Endodermal cell (in vitro differentiated cells): ENCODE measurements at regions not wholly inside any gene's neighbourhood (a gene's known extent, or its start where the extent isn't known, plus 50 kb on each side); places are given as distances from the start of the nearest gene placed in this dataset.

Experiments used
- DNase-seq: peaks from one replicate; pipeline ENCODE4 v3.0.0-alpha.2; 2017
- H3K27ac ChIP-seq: 2 replicates; pipeline ENCODE4 v1.5.1; 2013; ENCODE audit warnings: mild to moderate bottlenecking, low read depth, low read length, moderate library complexity
- H3K27me3 ChIP-seq: 2 replicates; pipeline ENCODE4 v1.6.1; 2013; ENCODE audit warnings: mild to moderate bottlenecking, low read length, moderate library complexity; ENCODE audit not compliant: insufficient read depth, control insufficient read depth, poor library complexity, severe bottlenecking
- H3K36me3 ChIP-seq: 2 replicates; pipeline ENCODE4 v1.7.0; 2013; ENCODE audit warnings: mild to moderate bottlenecking, low read length, moderate library complexity; ENCODE audit not compliant: control insufficient read depth, insufficient read depth
- H3K4me1 ChIP-seq: one replicate; pipeline ENCODE4 v1.7.0; 2013; ENCODE audit warnings: low read length; ENCODE audit not compliant: control insufficient read depth, insufficient read depth
- H3K4me3 ChIP-seq: 2 replicates; pipeline ENCODE4 v1.5.1; 2013; ENCODE audit warnings: mild to moderate bottlenecking, low read length, moderate library complexity
- H3K9ac ChIP-seq: 2 replicates; pipeline ENCODE4 v1.6.1; 2013; ENCODE audit warnings: mild to moderate bottlenecking, low read length, moderate library complexity; ENCODE audit not compliant: poor library complexity, severe bottlenecking; ENCODE audit errors: extremely low read depth
- H3K9me3 ChIP-seq: 2 replicates; pipeline ENCODE4 v1.6.1; 2013; ENCODE audit warnings: mild to moderate bottlenecking, low read length, moderate library complexity; ENCODE audit not compliant: control insufficient read depth
- H3K27ac Mint-ChIP-seq: 2 replicates; pipeline ENCODE4 v1.8.0; 2020; ENCODE audit warnings: mixed read lengths
- H3K27me3 Mint-ChIP-seq: 2 replicates; pipeline ENCODE4 v1.8.0; 2021; ENCODE audit warnings: mild to moderate bottlenecking, mixed read lengths; ENCODE audit not compliant: insufficient read depth
- H3K36me3 Mint-ChIP-seq: 2 replicates; pipeline ENCODE4 v1.8.0; 2020; ENCODE audit warnings: low read depth, mixed read lengths
- H3K4me1 Mint-ChIP-seq: 2 replicates; pipeline ENCODE4 v1.8.0; 2020; ENCODE audit warnings: mixed read lengths
- H3K4me3 Mint-ChIP-seq: 2 replicates; pipeline ENCODE4 v1.8.0; 2020; ENCODE audit warnings: mild to moderate bottlenecking, moderate library complexity, mixed read lengths
- H3K9me3 Mint-ChIP-seq: 2 replicates; pipeline ENCODE4 v1.8.0; 2020; ENCODE audit warnings: mild to moderate bottlenecking, mixed read lengths
- WGBS, 2 experiments: methylation state at CpG; one replicate each; pipeline versions ENCODE4 v1.1.5 to v1.1.7; 2013; ENCODE audit warnings: missing lambda C conversion rate in 2 of 2, mixed read lengths in 1 of 2; ENCODE audit not compliant: insufficient coverage in 1 of 2, insufficient read length in 1 of 2; 5-methylcytosine and 5-hydroxymethylcytosine counted together
- TF ChIP-seq, protein P1 (sequence below): fragments of 200-600 bp; sonication (generic); conservative IDR thresholded peaks from 2 replicates; pipeline ENCODE4 v1.5.0; 2021; ENCODE audit warnings: antibody characterized with exemption, mild to moderate bottlenecking

GRCh38 chr10:9921544-9921943 is 1096.1 kb upstream of the CELF2 start:
- Mint-ChIP-seq H3K27ac (no peak overlapping the region), H3K4me3 (no peak overlapping the region), H3K9me3 (no peaks in the 10 kb centered on the region), H3K36me3 (no peaks in the 10 kb centered on the region), H3K4me1 (peaks cover 6% of the 10 kb centered on the region), H3K27me3 (no peaks in the 10 kb centered on the region)
- 73 to 94% methylated on average over 2 to 4 of the region's 4 CpGs for WGBS, 2 experiments
- Histone ChIP-seq H3K27ac (no peak overlapping the region), H3K36me3 (no peaks in the 10 kb centered on the region), H3K4me1 (no peaks in the 10 kb centered on the region), H3K27me3 (no peaks in the 10 kb centered on the region), H3K9me3 (no peaks in the 10 kb centered on the region), H3K4me3 (no peak overlapping the region), H3K9ac (no peak overlapping the region)
- TF ChIP-seq, protein P1, sequence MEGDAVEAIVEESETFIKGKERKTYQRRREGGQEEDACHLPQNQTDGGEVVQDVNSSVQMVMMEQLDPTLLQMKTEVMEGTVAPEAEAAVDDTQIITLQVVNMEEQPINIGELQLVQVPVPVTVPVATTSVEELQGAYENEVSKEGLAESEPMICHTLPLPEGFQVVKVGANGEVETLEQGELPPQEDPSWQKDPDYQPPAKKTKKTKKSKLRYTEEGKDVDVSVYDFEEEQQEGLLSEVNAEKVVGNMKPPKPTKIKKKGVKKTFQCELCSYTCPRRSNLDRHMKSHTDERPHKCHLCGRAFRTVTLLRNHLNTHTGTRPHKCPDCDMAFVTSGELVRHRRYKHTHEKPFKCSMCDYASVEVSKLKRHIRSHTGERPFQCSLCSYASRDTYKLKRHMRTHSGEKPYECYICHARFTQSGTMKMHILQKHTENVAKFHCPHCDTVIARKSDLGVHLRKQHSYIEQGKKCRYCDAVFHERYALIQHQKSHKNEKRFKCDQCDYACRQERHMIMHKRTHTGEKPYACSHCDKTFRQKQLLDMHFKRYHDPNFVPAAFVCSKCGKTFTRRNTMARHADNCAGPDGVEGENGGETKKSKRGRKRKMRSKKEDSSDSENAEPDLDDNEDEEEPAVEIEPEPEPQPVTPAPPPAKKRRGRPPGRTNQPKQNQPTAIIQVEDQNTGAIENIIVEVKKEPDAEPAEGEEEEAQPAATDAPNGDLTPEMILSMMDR = no peak
- no peak for DNase-seq

- no peaks in the 10 kb centered on the region for H3K4me1 ChIP-seq
- H3K4me3 ChIP-seq = no peak overlapping the region
- no peaks in the 10 kb centered on the region for H3K9me3 Mint-ChIP-seq
- no peaks in the 10 kb centered on the region for H3K36me3 Mint-ChIP-seq
- no peaks in the 10 kb centered on the region for H3K27me3 Mint-ChIP-seq
- 94 to 100% methylated on average over 2 to 10 of the region's 10 CpGs for WGBS, 2 experiments
- H3K27ac ChIP-seq = no peak overlapping the region
- no peak overlapping the region for H3K9ac ChIP-seq
- no peak overlapping the region for H3K4me3 Mint-ChIP-seq
- H3K4me1 Mint-ChIP-seq = peaks cover 6% of the 10 kb centered on the region
- no peak for DNase-seq
- H3K27me3 ChIP-seq = no peaks in the 10 kb centered on the region
- H3K27ac Mint-ChIP-seq = no peak overlapping the region
- no peaks in the 10 kb centered on the region for H3K9me3 ChIP-seq
- H3K36me3 ChIP-seq = no peaks in the 10 kb centered on the region
- TF ChIP-seq, protein P1 = no peak
Observed at GRCh38 chr10:9922126-9922870, 1095.4 kb upstream of the CELF2 start.

- no peak for DNase-seq
- H3K27ac Mint-ChIP-seq = no peak overlapping the region
Observed at GRCh38 chr10:9926003-9926402, 1091.7 kb upstream of the CELF2 start.

More at GRCh38 chr10:9926003-9926402, 1091.7 kb upstream of the CELF2 start:
- Histone ChIP-seq H3K4me3 (no peak overlapping the region), H3K9me3 (no peaks in the 10 kb centered on the region), H3K4me1 (no peaks in the 10 kb centered on the region), H3K9ac (no peak overlapping the region), H3K27ac (no peak overlapping the region), H3K36me3 (no peaks in the 10 kb centered on the region), H3K27me3 (no peaks in the 10 kb centered on the region)
- TF ChIP-seq, protein P1 = no peak
- WGBS, 2 experiments = 94 to 97% methylated on average over 2 to 3 of the region's 3 CpGs
- Mint-ChIP-seq H3K36me3 (no peaks in the 10 kb centered on the region), H3K4me3 (no peak overlapping the region), H3K9me3 (no peaks in the 10 kb centered on the region), H3K4me1 (peaks cover 6% of the 10 kb centered on the region), H3K27me3 (no peaks in the 10 kb centered on the region)
